ENCODE measurements at regions not wholly inside any gene's neighbourhood (a gene's known extent, or its start where the extent isn't known, plus 50 kb on each side); places are given as distances from the start of the nearest gene placed in this dataset.

DNA sequence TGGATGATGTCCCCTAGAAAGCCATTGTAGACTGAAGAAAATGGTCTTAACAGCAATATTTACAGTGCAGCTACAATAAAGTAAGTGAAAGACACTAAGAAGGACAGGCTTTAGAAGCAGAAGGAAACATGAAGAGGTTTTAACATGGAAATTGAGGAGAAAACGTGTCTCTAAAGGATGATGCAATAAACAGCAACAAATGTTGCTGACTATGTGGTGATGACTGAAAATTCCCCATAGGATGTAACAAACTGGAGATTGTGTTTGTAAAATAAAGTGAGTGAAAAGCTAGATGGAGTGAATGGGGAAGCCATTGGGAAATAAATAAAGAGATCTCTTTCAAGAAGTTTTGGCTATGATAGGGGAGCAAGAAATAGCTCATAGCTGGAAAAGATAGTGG lies 186.7 kb upstream of the IPO5 start:
- no peaks in the 10 kb centered on the region for H3K4me1 ChIP-seq (replicated peaks in 1 of 4; ENCODE audit: control insufficient read depth in 3 of 4, insufficient read depth in 4 of 4, low read length in 3 of 4)
- CTCF ChIA-PET (ENCODE audit: partially characterized antibody) = interaction anchor here (0.6 to 1.2 kb wide), 3 partner anchors 13 to 42 kb away, joined by 3 read pairs; no protein-coding TSS in a partner anchor

More for the DNA sequence above, 186.7 kb upstream of the IPO5 start:
- H4K5ac ChIP-seq (ENCODE audit: insufficient read length, low read depth, low read length) = no peak overlapping the region
- no peak overlapping the region for H3K14ac ChIP-seq (ENCODE audit: insufficient read length)
- no peak overlapping the region for H2BK20ac ChIP-seq (ENCODE audit: low read length)
- H4K20me1 ChIP-seq (replicated peaks in 1 of 2; ENCODE audit: control insufficient read depth in 1 of 2, insufficient read depth in 2 of 2, low read length in 2 of 2) = no peaks in the 10 kb centered on the region
- H3K79me2 ChIP-seq (ENCODE audit: control insufficient read depth in 1 of 2, insufficient read depth in 2 of 2, low read length in 2 of 2) = no peaks in the 10 kb centered on the region
- H3K4me3 ChIP-seq (ENCODE audit: extremely low read depth in 1 of 4, insufficient read depth in 2 of 4, low read depth in 3 of 4, low read length in 4 of 4) = no peak overlapping the region
- H3K23me2 ChIP-seq (ENCODE audit: low read depth, low read length) = no peaks in the 10 kb centered on the region
- H3K27me3 ChIP-seq (replicated peaks in 1 of 4; ENCODE audit: control insufficient read depth in 3 of 4, extremely low read depth in 1 of 4, insufficient read depth in 3 of 4, low read length in 3 of 4) = no peaks in the 10 kb centered on the region
- no peak overlapping the region for H3K23ac ChIP-seq (ENCODE audit: insufficient read length)
- 71% methylated on average over 1 of the region's 1 CpG; no CpG with 5 or more reads in 1 of the 2 experiments for WGBS, 2 experiments (ENCODE audit: extremely low coverage in 1 of 2, insufficient coverage in 1 of 2, insufficient read length in 1 of 2, insufficient replicate concordance in 2 of 2, low coverage in 1 of 2, low lambda C conversion rate in 2 of 2, missing lambda C conversion rate in 1 of 2)
- FAIRE-seq (no peak), DNase-seq (ENCODE audit: low read depth in 1 of 2, low spot score in 2 of 2) (no peak)
- H3K36me3 ChIP-seq (ENCODE audit: control insufficient read depth in 2 of 4, insufficient read depth in 4 of 4, low read length in 3 of 4) = no peaks in the 10 kb centered on the region
- POLR2A ChIA-PET (ENCODE audit: partially characterized antibody) = no interaction called here
- no peak overlapping the region for H3K4me2 ChIP-seq (ENCODE audit: insufficient read depth in 1 of 2, low read depth in 2 of 2, low read length in 2 of 2)
- peak; percentile 45; the same call in 1 of the 2 replicates for TF ChIP-seq CEBPB (IDR thresholded peaks at IDR 0.05; ENCODE audit: low read depth, low read length)
- TF ChIP-seq FOSL1 (IDR thresholded peaks at IDR 0.05; ENCODE audit: insufficient read depth, low read depth, low read length) = no peak
- no peak overlapping the region for H3K4ac ChIP-seq (replicated peaks; ENCODE audit: insufficient read length, low read depth, low read length)
- H3K18ac ChIP-seq (ENCODE audit: extremely low read depth, low read length) = no peak overlapping the region
- no peak overlapping the region for H2BK120ac ChIP-seq (replicated peaks; ENCODE audit: low read depth, low read length)
- H2BK5ac ChIP-seq (ENCODE audit: low read depth, low read length) = no peak overlapping the region
- H3K9me3 ChIP-seq (ENCODE audit: insufficient read depth in 2 of 2, low read depth in 1 of 2, low read length in 1 of 2) = no peaks in the 10 kb centered on the region
- no peaks in the 10 kb centered on the region for H3K79me1 ChIP-seq (ENCODE audit: low read depth, low read length)
- no peak overlapping the region for H2AFZ ChIP-seq (ENCODE audit: low read length)
- no peak overlapping the region for H3K56ac ChIP-seq (replicated peaks; ENCODE audit: insufficient read length, low read depth, low read length)
- H2BK12ac ChIP-seq (ENCODE audit: low read depth, low read length) = no peak overlapping the region
- no peak overlapping the region for H3K27ac ChIP-seq (ENCODE audit: low read depth, low read length)
- H2AK5ac ChIP-seq (ENCODE audit: low read depth, low read length) = no peak overlapping the region
- no peak overlapping the region for H4K8ac ChIP-seq (ENCODE audit: extremely low read depth, insufficient read depth, low read length)
- H3K9ac ChIP-seq (replicated peaks in 1 of 4; ENCODE audit: extremely low read depth in 1 of 4, low read depth in 3 of 4, low read length in 3 of 4) = no peak overlapping the region
- no peak overlapping the region for H4K91ac ChIP-seq (replicated peaks; ENCODE audit: insufficient read length, low read length)
- H2BK15ac ChIP-seq (ENCODE audit: low read length) = no peak overlapping the region
